Activated CD8-positive, alpha-beta memory T cell treated with anti-CD3 and anti-CD28 coated beads for 48 hours (primary cell): ENCODE measurements at regions not wholly inside any gene's neighbourhood (a gene's known extent, or its start where the extent isn't known, plus 50 kb on each side); places are given as distances from the start of the nearest gene placed in this dataset.

Experiments used
- DNase-seq, 3 experiments: peaks; one replicate each; pipeline ENCODE4 v3.0.0-alpha.2; 2020; ENCODE audit warnings: low read depth in 2 of 3, low spot score in 2 of 3

GRCh38 chr15:91784973-91785709 is 68.4 kb upstream of the SLCO3A1 start:
- no peak for DNase-seq

GRCh38 chr15:91787198-91787597 is 66.3 kb upstream of the SLCO3A1 start:
- DNase-seq, result no peak

GRCh38 chr15:91789136-91789535 is 64.4 kb upstream of the SLCO3A1 start:
- no peak for DNase-seq

GRCh38 chr15:91790836-91791235 is 62.7 kb upstream of the SLCO3A1 start:
- no peak for DNase-seq

- no peak for DNase-seq
These were observed 59.7 kb upstream of the SLCO3A1 start for GRCh38 chr15:91793771-91794170.

- no peak for DNase-seq
These were observed 58.3 kb upstream of the SLCO3A1 start for GRCh38 chr15:91795235-91795634.

- DNase-seq, result no peak
These were observed 51.5 kb upstream of the SLCO3A1 start for GRCh38 chr15:91801836-91802534.

- no peak for DNase-seq
These were observed 50.2 kb upstream of the SLCO3A1 start for GRCh38 chr15:91803260-91803659.
